ENCODE measurements at regions not wholly inside any gene's neighbourhood (a gene's known extent, or its start where the extent isn't known, plus 50 kb on each side); places are given as distances from the start of the nearest gene placed in this dataset.

DNA sequence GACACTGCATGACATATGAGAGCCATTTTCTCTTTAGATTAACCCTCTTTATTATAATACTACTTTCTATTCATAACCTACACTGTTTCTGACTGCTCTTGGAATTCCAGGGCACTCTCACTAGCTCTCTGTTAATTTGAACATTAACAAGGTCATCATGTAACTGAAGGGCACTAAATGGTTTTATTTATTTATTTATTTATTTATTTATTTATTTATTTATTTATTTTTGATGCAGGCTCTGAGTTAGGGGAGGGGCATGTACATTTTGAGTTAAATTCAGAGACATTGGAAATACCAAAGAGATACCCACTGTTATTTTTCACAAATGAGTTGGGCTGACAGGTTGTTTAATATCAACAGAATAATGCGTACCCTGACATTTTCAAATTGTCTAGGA, 1038.7 kb upstream of the NRXN1 start:
- no peak for DNase-seq (ENCODE audit: low read depth in 6 of 9, low spot score in 9 of 9)
- Histone ChIP-seq H3K9me3 (ENCODE audit: control insufficient read depth in 2 of 2, insufficient read depth in 1 of 2, low read length in 1 of 2) (peaks cover 1 to 2% of the 10 kb centered on the region in 2 donors), H3K27me3 (ENCODE audit: control insufficient read depth in 2 of 2, insufficient read depth in 1 of 2, low read length in 1 of 2) (no peaks in the 10 kb centered on the region), H3K36me3 (ENCODE audit: control insufficient read depth in 2 of 2, insufficient read depth in 2 of 2, low read length in 1 of 2) (no peaks in the 10 kb centered on the region), H3K4me1 (ENCODE audit: control insufficient read depth in 2 of 2, insufficient read depth in 2 of 2, low read length in 2 of 2) (no peaks in the 10 kb centered on the region), H3K4me3 (ENCODE audit: low read length in 2 of 2) (no peak overlapping the region), H3K27ac (ENCODE audit: low read depth in 1 of 2, low read length in 1 of 2) (no peak overlapping the region)
- WGBS = 96% methylated on average over 1 of the region's 1 CpG

DNA sequence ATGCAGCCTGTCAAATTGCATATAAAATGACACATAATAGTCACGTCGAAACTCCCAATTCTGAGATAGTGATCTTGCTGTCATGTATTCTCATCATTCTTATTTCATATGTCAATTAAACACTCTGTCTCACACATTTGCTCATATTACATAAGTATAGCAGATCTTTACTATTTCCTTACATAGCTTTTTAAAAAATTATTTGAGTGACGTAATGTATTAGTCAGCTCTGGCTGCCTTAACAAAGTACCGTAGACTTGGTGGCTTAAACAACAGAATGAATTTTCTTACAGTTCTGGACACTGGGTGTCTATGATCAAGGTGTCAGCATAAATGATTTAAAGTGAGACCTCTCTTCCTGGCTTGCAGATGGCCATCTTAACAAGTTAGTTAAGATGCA, 1032.3 kb upstream of the NRXN1 start:
- no peak overlapping the region for H3K4me3 ChIP-seq (ENCODE audit: low read length in 2 of 2)
- no peaks in the 10 kb centered on the region for H3K4me1 ChIP-seq (ENCODE audit: control insufficient read depth in 2 of 2, insufficient read depth in 2 of 2, low read length in 2 of 2)
- no peaks in the 10 kb centered on the region for H3K36me3 ChIP-seq (ENCODE audit: control insufficient read depth in 2 of 2, insufficient read depth in 2 of 2, low read length in 1 of 2)
- H3K27ac ChIP-seq (ENCODE audit: low read depth in 1 of 2, low read length in 1 of 2) = no peak overlapping the region
- H3K27me3 ChIP-seq (ENCODE audit: control insufficient read depth in 2 of 2, insufficient read depth in 1 of 2, low read length in 1 of 2) = no peaks in the 10 kb centered on the region
- WGBS = 97% methylated on average over 4 of the region's 4 CpGs
- no peak for DNase-seq (ENCODE audit: low read depth in 6 of 9, low spot score in 9 of 9)
- H3K9me3 ChIP-seq (ENCODE audit: control insufficient read depth in 2 of 2, insufficient read depth in 1 of 2, low read length in 1 of 2) = peaks cover 0 to 1% of the 10 kb centered on the region in 2 donors

DNA sequence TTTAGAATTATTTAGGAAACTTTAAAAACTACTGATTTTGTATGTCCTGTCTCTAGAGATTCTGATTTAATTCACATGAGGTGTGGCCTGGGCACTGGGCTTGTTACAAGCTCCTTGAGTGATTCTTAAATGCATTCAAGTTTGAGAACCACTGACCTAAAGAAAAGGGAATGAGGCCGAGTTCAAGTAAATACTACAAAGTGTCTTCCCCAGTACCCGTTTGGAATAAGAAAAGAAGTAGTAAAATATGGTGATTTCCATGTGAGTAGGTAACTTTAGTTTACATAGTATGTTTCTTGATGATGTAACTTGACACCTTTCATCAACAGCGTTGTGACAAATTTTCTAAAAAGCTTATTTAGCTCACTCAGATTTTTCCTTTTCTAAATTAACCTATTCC, 1022.9 kb upstream of the NRXN1 start:
- 67% methylated on average over 3 of the region's 3 CpGs for WGBS
- no peaks in the 10 kb centered on the region for H3K4me1 ChIP-seq (ENCODE audit: control insufficient read depth in 2 of 2, insufficient read depth in 2 of 2, low read length in 2 of 2)
- no peaks in the 10 kb centered on the region for H3K27me3 ChIP-seq (ENCODE audit: control insufficient read depth in 2 of 2, insufficient read depth in 1 of 2, low read length in 1 of 2)
- H3K4me3 ChIP-seq (ENCODE audit: low read length in 2 of 2) = no peak overlapping the region
- no peak for DNase-seq (ENCODE audit: low read depth in 6 of 9, low spot score in 9 of 9)
- no peak overlapping the region for H3K27ac ChIP-seq (ENCODE audit: low read depth in 1 of 2, low read length in 1 of 2)
- peaks cover 0 to 7% of the 10 kb centered on the region in 2 donors for H3K9me3 ChIP-seq (ENCODE audit: control insufficient read depth in 2 of 2, insufficient read depth in 1 of 2, low read length in 1 of 2)
- H3K36me3 ChIP-seq (ENCODE audit: control insufficient read depth in 2 of 2, insufficient read depth in 2 of 2, low read length in 1 of 2) = no peaks in the 10 kb centered on the region

DNA sequence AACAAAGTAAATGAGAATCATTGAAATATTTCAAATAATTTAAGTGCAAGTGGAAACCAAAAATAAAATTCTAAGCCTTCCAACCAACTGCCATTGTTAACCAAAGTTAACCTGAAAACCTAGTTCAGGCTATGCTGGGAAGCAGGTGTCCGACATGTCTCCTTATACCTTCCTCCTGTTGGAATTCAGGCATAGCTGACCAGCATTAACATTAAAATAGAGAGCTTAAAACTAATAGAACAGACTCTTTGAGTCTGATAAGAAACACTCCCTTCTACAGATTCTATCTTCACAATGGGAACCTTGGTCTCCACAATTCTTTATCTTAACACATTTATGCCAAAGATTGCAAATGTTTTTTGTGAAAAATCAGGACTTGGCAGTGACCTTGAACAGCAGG, 1004.9 kb upstream of the NRXN1 start:
- Histone ChIP-seq H3K27me3 (ENCODE audit: control insufficient read depth in 2 of 2, insufficient read depth in 1 of 2, low read length in 1 of 2) (no peaks in the 10 kb centered on the region), H3K27ac (ENCODE audit: low read depth in 1 of 2, low read length in 1 of 2) (no peak overlapping the region), H3K4me1 (ENCODE audit: control insufficient read depth in 2 of 2, insufficient read depth in 2 of 2, low read length in 2 of 2) (no peaks in the 10 kb centered on the region), H3K4me3 (ENCODE audit: low read length in 2 of 2) (no peak overlapping the region), H3K36me3 (ENCODE audit: control insufficient read depth in 2 of 2, insufficient read depth in 2 of 2, low read length in 1 of 2) (no peaks in the 10 kb centered on the region), H3K9me3 (ENCODE audit: control insufficient read depth in 2 of 2, insufficient read depth in 1 of 2, low read length in 1 of 2) (no peaks in the 10 kb centered on the region)
- 91% methylated on average over 1 of the region's 1 CpG for WGBS
- no peak for DNase-seq (ENCODE audit: low read depth in 6 of 9, low spot score in 9 of 9)

DNA sequence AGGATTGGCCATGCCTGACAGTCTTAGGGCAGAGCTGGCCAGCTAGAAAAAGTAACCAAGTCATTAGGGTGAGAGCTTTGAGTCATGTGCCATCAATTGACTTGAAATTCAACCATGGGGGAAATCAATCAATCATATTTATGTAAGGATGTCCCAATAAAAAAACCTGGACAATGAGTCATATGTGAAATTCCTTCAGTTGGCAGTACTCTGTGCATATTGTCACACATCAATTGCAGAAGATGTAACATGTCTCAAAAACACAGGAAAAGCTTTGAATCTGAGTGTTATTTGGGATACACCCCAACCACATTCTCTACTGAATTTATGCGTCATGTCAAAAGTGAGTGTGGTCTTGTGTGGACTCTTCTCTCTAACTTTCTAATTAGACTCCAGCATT, 1004.1 kb upstream of the NRXN1 start:
- Histone ChIP-seq H3K4me1 (ENCODE audit: control insufficient read depth in 2 of 2, insufficient read depth in 2 of 2, low read length in 2 of 2) (no peaks in the 10 kb centered on the region), H3K27me3 (ENCODE audit: control insufficient read depth in 2 of 2, insufficient read depth in 1 of 2, low read length in 1 of 2) (no peaks in the 10 kb centered on the region), H3K27ac (ENCODE audit: low read depth in 1 of 2, low read length in 1 of 2) (no peak overlapping the region), H3K4me3 (ENCODE audit: low read length in 2 of 2) (no peak overlapping the region), H3K36me3 (ENCODE audit: control insufficient read depth in 2 of 2, insufficient read depth in 2 of 2, low read length in 1 of 2) (no peaks in the 10 kb centered on the region), H3K9me3 (ENCODE audit: control insufficient read depth in 2 of 2, insufficient read depth in 1 of 2, low read length in 1 of 2) (no peaks in the 10 kb centered on the region)
- WGBS = 96% methylated on average over 1 of the region's 1 CpG
- DNase-seq (ENCODE audit: low read depth in 6 of 9, low spot score in 9 of 9) = no peak

DNA sequence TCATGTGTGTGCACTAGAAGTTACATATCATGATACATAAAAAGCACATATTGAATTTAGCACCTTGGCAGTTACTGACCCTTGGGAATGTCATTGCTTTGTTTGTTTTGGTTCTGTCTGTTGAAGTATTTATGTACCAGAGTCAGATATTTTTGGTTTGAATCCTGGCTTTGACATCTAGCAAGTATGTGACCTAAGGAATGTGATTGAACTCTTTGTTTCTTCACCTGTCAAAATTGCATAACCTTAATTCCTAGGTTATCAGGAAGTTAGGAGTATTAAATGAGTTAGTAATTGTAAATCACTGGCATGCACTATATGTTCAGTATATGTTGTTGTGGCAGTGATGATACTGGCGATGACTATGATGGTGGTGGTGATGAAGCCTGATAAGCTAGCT, 1003.5 kb upstream of the NRXN1 start:
- no peaks in the 10 kb centered on the region for H3K27me3 ChIP-seq (ENCODE audit: control insufficient read depth in 2 of 2, insufficient read depth in 1 of 2, low read length in 1 of 2)
- 95% methylated on average over 1 of the region's 1 CpG for WGBS

DNA sequence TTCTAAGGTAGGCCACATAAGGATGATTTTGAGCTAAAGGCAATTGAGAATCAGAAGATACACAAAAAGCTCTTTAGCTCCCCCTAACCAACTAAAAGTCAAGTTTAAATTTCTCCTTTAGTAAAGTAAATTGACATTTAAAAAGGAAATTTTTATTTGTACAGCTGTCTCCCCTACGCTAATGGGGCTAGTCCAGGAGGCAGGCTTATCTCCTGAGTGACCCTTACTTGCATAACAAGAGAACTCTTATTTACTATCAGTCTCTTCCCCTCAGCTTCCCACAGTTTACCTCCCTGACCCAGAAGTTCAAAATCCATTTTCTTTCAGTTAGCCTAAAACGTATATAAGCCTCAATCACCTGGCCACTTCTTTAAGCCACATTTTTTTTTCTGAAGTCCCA, 1002.8 kb upstream of the NRXN1 start:
- H3K27me3 ChIP-seq (ENCODE audit: control insufficient read depth in 2 of 2, insufficient read depth in 1 of 2, low read length in 1 of 2) = no peaks in the 10 kb centered on the region
- no peak overlapping the region for H3K27ac ChIP-seq (ENCODE audit: low read depth in 1 of 2, low read length in 1 of 2)
- H3K4me3 ChIP-seq (ENCODE audit: low read length in 2 of 2) = no peak overlapping the region
- no peaks in the 10 kb centered on the region for H3K9me3 ChIP-seq (ENCODE audit: control insufficient read depth in 2 of 2, insufficient read depth in 1 of 2, low read length in 1 of 2)
- no peaks in the 10 kb centered on the region for H3K4me1 ChIP-seq (ENCODE audit: control insufficient read depth in 2 of 2, insufficient read depth in 2 of 2, low read length in 2 of 2)
- H3K36me3 ChIP-seq (ENCODE audit: control insufficient read depth in 2 of 2, insufficient read depth in 2 of 2, low read length in 1 of 2) = no peaks in the 10 kb centered on the region
- 94% methylated on average over 2 of the region's 2 CpGs for WGBS
- DNase-seq (ENCODE audit: low read depth in 6 of 9, low spot score in 9 of 9) = no peak

More for the DNA sequence above, 1003.5 kb upstream of the NRXN1 start:
- Histone ChIP-seq H3K4me3 (ENCODE audit: low read length in 2 of 2) (no peak overlapping the region), H3K36me3 (ENCODE audit: control insufficient read depth in 2 of 2, insufficient read depth in 2 of 2, low read length in 1 of 2) (no peaks in the 10 kb centered on the region), H3K4me1 (ENCODE audit: control insufficient read depth in 2 of 2, insufficient read depth in 2 of 2, low read length in 2 of 2) (no peaks in the 10 kb centered on the region), H3K27ac (ENCODE audit: low read depth in 1 of 2, low read length in 1 of 2) (no peak overlapping the region), H3K9me3 (ENCODE audit: control insufficient read depth in 2 of 2, insufficient read depth in 1 of 2, low read length in 1 of 2) (no peaks in the 10 kb centered on the region)
- no peak for DNase-seq (ENCODE audit: low read depth in 6 of 9, low spot score in 9 of 9)

DNA sequence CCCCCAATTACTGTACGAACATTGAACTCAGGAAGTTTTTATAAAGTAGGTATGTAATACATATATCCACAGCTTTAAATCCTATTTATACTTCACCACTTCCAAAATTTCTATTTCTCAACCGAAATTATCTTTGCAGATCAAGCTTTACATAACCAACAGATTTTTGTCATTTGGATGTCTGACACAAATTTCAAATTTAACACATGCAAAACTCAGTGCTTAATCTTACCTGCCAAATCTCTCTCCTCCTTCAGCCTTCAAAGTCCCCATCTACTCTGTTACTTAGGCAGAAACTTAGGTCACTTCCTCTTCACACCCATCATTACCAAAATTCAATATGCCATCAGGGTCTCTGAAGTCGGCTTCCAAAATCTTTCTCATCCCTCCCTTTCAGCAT, 990.1 kb upstream of the NRXN1 start:
- Histone ChIP-seq H3K27ac (ENCODE audit: low read depth in 1 of 2, low read length in 1 of 2) (no peak overlapping the region), H3K27me3 (ENCODE audit: control insufficient read depth in 2 of 2, insufficient read depth in 1 of 2, low read length in 1 of 2) (no peaks in the 10 kb centered on the region), H3K36me3 (ENCODE audit: control insufficient read depth in 2 of 2, insufficient read depth in 2 of 2, low read length in 1 of 2) (no peaks in the 10 kb centered on the region), H3K4me1 (ENCODE audit: control insufficient read depth in 2 of 2, insufficient read depth in 2 of 2, low read length in 2 of 2) (no peaks in the 10 kb centered on the region), H3K9me3 (ENCODE audit: control insufficient read depth in 2 of 2, insufficient read depth in 1 of 2, low read length in 1 of 2) (peaks cover 0 to 13% of the 10 kb centered on the region in 2 donors), H3K4me3 (ENCODE audit: low read length in 2 of 2) (no peak overlapping the region)
- no peak for DNase-seq (ENCODE audit: low read depth in 6 of 9, low spot score in 9 of 9)
- WGBS = 91% methylated on average over 3 of the region's 3 CpGs

DNA sequence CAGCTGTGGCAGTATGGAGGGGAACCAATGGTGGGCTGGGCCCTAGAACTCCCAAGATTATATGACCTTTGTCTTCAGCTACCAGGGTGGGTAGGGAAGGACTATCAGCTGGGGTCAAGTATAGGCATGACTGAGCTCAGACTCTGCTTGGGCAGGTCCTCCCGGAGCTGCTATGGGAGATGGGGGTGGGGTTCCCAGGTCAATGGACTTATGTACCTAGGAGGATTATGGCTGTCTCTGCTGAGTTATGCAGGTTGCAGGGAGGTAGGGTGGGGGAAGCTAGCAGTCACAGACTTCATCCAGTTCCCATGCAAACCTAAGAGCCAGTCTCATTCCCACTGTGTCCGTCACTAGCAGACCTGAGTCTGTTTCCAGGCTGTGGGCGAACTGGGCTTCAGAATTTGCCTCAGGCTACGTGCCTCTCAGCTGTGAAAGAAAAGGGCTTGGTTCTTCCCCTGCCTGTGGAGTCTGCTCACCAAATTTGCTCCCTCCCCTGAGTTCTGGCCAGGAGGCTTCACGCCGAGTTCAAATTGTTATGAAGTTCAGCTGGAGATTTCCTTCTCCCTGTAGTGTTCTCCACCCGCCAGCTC, 985.8 kb upstream of the NRXN1 start:
- Histone ChIP-seq H3K27ac (ENCODE audit: low read depth in 1 of 2, low read length in 1 of 2) (no peak overlapping the region), H3K9me3 (ENCODE audit: control insufficient read depth in 2 of 2, insufficient read depth in 1 of 2, low read length in 1 of 2) (peaks cover 0 to 13% of the 10 kb centered on the region in 2 donors), H3K4me1 (ENCODE audit: control insufficient read depth in 2 of 2, insufficient read depth in 2 of 2, low read length in 2 of 2) (no peaks in the 10 kb centered on the region), H3K36me3 (ENCODE audit: control insufficient read depth in 2 of 2, insufficient read depth in 2 of 2, low read length in 1 of 2) (no peaks in the 10 kb centered on the region), H3K27me3 (ENCODE audit: control insufficient read depth in 2 of 2, insufficient read depth in 1 of 2, low read length in 1 of 2) (no peaks in the 10 kb centered on the region), H3K4me3 (ENCODE audit: low read length in 2 of 2) (no peak overlapping the region)
- no peak for DNase-seq (ENCODE audit: low read depth in 6 of 9, low spot score in 9 of 9)
- WGBS = 94% methylated on average over 7 of the region's 7 CpGs
